COLO829 (cell line): ENCODE measurements at regions not wholly inside any gene's neighbourhood (a gene's known extent, or its start where the extent isn't known, plus 50 kb on each side); places are given as distances from the start of the nearest gene placed in this dataset.
A peak's percentile ranks its signal among the peaks of the same experiment; 100 is the strongest.
"Not testable (repeated sequence)": the region's sequence is repeated elsewhere in the genome, so short reads cannot be mapped to it uniquely, and the experiment has no call there.

ENCODE experiments used
- DNase-seq: peaks from one replicate; pipeline ENCODE4 v3.0.0; 2012; ENCODE audit warnings: low spot score

DNA sequence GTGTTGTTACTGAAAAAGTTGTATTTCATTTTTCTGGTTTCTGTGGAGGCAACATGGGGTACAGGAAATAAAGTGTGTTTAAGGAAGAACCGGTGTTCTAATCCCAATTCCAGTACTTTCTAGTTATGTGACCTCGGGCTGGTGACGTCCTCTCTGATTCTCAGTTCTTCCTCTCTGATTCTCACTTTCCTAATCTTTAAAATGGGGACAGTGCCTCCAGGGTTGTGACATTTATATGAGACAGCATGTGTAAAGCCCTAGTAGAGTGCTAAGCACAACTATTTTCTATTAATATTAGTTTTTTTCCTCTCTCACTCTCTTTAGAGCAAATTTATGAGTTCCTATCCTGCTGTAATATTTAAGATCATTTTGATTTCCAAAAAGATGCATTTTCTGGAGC is 50.9 kb upstream of the PTPDC1 start:
- no peak for DNase-seq

DNA sequence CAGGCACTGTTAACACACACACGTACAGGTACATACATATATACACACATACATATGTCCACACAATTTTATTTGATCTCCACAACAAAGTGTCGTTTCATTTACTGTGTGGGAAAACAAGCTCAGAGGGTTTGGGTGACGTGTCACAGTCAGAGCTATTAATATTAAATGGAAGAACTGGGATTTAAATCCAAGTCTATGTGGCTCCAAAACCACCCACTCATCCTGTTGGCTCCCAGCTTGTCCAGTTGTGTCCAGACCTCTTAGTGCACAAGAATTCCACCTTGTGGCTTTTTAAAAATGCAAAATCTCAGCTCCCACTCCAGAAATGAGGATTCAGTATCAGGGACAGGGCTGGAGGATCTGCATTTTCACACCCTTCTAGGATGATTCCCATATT is 52.3 kb upstream of the PTPDC1 start:
- DNase-seq: no peak

DNA sequence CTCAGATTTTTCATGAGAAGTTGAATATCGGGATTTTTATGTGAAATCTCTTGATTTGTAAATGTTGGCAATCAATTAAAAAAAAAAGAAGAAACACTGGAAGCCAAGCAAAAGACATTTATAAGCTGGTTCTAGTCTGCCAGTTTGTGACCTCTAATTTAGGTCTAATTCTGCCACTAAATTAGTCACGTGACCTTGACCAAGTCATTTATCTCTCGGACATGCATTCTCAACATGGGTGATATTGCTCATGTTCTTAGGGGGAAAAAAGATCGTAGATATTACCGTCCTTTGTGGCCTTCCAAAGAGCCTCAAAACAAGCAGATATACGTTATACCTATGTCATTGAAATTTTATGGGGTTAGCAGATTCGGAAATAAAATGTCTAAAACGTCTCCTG is 52.9 kb upstream of the PTPDC1 start:
- no peak for DNase-seq

DNA sequence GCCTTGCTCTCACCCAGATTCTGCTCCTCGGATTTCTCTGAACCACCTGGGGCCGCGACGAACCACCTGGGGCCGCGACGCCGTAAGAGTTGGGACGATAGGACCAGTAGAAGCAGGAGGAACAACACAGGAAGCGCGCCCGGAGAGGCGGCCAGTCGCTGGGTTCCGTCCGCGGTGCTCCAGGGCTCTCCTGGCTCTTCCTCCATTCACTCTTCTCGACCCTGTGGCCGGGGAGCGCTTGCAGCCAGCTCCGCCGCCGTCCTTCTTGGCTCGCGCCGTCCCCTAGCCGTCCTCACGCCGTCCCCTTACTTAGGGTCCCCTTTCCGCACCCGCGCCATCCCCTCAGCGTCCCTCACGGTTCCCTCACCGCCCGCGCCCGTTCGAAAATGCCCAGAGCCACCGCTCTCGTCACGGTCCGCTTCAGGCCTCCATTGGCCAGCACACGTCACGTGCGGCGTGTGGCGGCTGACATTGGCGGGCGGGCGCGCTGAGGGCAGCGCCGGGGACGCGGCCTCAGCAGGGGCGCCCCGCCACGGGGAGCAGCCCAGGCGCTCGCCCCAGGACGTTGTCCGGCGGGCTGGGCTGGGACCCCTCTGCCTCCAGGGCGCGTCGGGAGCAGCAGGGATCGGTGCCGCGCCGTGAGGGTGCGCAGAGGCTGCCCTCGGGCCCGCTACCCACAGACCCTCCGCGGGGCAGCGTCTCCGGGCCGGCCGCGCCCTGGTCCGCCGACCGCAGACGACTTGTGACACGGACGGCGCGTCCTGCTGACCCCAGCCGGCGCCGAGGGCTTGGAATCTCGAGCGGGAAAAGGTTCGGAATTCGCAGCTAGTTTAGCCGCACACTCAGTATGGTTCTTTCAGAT is 53.7 kb upstream of the PTPDC1 start:
- DNase-seq: peak; percentile 86

DNA sequence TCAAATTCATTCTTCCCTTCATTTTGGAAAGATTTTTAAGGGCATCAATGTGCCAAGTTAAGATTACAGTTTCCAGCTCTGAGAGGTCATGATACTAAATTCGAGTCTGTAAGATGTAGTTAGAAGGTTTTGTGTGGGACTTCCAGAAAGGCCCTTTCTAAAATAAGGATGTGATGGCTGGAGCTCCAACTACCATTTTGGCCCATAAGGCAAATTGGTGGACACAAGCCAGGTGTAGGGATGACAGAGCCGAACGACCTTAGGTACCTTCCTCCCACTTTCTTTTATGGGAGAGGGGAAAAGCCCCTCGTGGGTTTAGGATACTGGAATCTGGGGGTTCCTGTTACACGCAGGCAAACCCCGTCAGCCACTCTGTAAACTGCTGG is 54.3 kb upstream of the PTPDC1 start:
- DNase-seq: no peak

DNA sequence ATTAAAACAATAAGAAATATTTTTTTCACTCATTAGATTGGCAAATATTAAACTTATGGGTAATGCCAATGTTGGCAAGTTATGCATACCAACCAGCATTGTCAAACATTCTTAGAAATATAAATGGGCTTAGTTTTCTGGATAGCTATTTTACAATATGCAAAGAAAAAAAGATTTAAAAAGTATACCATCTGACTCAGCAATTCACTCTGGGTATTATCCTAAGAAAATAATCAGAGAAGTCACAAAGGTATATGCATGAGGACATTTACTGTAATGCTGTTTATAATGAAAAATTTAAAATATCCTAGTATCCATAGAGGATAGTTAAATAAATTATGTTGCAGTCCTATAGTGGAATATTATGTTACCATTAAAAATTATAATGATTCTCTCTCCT is 57.4 kb upstream of the PTPDC1 start:
- no peak for DNase-seq

DNA sequence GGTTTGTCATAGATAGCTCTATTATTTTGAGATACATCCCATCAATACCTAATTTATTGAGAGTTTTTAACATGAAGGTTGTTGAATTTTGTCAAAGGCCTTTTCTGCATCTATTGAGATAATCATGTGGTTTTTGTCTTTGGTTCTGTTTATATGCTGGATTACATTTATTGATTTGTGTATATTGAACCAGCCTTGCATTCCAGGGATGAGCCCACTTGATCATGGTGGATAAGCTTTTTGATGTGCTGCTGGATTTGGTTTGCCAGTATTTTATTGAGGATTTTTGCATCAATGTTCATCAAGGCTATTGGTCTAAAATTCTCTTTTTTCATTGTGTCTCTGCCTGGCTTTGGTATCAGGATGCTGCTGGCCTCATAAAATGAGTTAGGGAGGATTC is 61.8 kb upstream of the PTPDC1 start:
- not testable (repeated sequence) for DNase-seq

DNA sequence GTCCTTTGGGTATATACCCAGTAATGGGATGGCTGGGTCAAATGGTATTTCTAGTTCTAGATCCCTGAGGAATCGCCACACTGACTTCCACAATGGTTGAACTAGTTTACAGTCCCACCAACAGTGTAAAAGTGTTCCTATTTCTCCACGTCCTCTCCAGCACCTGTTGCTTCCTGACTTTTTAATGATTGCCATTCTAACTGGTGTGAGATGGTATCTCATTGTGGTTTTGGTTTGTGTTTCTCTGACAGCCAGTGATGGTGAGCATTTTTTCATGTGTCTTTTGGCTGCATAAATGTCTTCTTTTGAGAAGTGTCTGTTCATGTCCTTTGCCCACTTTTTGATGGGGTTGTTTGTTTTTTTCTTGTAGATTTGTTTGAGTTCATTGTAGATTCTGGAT is 63.4 kb upstream of the PTPDC1 start:
- not testable (repeated sequence) for DNase-seq

DNA sequence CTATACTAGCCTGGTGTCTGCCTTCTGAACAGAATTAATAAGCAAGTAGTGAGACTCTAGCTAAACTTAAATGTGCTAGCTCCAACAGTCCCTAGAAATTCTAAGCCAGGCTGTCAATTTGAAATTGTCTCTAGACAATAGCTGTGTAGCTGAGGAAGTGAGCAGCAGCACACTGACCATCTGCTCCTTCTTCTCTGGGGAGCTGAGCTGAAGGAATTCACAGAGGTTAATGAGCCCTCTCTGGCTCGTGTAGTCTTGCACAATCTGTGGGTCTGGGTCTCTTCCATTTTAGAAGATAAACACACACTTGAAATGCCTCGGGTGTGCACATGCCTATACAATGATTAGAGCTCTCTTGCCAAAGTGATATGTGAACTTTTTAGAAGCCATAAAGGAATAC is 63.5 kb upstream of the BARX1 start:
- no peak for DNase-seq

DNA sequence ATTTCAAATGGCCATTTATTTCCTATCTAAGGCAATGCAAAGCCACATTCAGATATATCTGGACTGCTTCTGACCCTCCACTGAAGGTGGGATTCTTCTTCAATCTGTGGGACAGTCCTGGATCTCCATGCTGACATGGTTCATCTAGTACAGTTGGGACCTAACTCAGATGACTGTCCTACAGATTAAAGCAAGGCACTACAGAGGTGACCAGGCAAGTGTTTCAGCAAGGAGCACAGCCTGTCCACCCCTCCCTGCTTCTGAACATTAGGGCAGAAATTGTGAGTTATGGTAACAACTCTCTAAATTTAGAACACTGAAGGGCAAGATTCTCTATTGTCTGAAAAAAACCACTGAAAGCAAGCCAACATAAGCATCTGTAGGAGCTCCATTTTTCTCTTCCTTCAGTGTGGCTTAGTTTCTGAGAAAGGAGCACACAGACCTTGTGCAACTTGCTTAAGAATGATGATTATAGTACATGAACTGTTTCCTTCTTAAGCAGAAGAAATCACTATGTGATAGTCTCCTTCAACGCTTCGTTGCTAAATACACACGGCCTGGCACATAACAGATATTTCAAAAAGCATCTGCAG is 62.9 kb upstream of the BARX1 start:
- no peak for DNase-seq

DNA sequence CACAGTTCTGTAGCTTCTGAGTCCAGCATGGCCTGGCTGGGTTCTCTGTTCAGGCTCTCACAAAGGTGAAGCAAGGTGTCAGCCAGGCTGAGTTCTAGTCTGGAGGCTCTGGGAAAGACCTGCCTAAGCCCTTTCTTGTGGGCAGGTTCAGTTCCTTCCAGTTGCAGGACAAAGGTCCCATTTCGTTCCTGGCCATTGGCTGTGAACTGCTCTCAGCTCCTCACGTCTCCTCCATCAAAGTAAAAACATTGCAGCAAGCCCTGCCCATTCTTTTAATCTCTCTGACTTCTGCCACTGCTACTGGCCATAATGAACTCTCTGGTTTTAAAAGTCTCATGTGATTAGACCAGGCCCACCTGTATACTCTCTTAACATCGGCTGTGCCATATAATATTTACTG is 61.6 kb upstream of the BARX1 start:
- DNase-seq: no peak

DNA sequence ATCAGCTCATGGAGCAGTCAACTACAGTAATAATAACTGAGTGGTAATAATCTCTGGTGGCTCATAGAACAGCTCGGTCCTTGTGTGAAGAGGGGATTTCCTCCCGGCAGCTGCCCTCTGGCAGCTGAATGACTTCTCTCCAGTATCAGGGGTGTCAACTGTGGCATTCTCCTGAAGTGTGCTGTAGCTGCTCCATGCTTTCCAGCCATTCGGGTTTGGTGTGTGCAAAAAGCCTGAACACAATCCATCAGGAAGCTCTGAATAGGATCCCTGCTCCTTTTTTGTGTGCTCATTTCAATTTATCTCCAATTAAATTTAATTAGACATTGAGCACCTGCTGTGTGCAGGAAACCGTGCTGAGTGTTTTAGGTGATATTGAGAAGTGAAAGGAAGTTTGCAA is 59.8 kb upstream of the BARX1 start:
- no peak for DNase-seq

DNA sequence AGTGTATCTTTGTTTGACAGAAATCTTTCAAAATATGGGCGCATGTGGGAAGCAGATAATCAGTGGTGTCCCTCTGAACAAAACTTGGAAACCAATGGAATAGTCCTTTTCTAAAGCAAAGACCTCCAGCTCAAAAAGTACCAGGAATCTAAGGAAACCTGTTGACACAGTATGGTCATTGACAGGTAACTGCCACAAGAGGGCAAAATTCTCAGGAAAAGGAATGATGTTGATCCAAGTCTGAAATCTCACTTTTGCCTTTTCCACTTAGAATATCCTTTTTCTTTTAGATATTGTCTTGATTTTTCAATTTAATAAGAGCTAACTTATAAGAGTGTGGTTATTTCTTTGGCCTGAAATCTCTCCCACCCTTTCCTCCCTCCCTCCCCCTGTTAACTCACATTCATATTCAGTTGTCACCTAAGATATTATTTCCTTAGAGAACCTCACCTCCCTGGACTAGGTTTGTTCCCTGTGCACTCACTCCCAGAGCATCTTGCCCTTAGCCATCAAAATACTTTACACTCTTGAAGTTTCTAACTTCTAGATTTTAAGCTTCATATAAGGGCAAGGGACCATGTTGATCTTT is 59.0 kb upstream of the BARX1 start:
- DNase-seq: peak; percentile 66

DNA sequence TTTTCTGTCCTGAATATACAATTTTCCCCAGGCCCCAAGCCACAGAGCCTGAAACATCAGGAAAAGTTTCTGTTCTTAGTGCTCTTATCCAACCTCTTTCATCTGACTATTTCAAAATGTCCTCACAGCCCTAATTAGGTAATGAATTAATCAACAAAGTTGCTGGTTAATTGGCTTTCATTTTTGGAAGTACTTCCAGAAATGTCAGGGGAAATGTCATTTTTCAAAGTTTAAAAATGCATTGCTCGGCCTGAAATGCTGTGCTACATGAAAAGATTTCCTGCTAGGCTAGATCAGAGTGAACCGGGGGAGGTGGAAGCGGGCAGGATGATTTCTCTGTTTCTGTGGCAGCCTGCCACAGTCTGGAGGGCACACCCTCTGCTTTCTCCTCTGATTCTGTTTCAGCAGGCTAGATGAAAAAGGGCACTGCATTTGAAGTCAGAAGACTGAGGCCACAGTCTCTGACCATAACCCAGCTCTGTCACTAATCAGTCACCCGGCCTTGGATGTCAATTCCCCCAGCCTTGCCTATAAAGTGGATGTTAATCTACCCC is 55.9 kb upstream of the BARX1 start:
- DNase-seq: peak; percentile 50

DNA sequence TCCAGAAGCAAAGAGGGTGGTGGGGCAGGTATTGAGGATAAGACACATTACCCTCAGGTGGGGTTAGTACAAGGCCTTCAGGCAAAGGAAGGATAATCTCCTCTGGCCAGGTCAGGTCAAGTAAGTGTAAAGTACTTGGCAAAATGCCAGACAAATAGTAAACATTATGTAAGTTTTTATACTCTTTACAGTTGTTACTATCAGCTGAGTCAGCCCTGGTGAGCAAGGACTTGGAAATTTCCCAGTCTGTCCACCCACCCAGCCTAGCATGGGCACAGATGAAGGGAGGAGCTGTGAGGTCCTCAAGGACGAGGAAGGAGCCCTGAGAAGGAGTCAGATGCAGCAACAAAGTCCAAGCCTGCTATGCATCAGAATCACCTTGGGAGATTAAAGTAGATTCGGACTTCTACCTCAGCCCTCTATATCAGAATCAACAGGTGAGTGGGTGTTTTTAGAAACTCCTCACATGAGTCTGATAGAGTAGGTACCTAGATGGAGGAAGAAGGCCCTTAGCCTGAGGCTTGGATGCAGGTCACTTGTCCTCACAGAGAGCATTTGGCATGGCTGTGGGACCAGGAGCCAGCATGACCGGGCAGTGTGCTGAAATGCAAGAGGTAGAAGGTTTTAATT is 50.2 kb upstream of the BARX1 start:
- no peak for DNase-seq
